ENCODE measurements at regions not wholly inside any gene's neighbourhood (a gene's known extent, or its start where the extent isn't known, plus 50 kb on each side); places are given as distances from the start of the nearest gene placed in this dataset.

- TF ChIP-seq, protein P1, sequence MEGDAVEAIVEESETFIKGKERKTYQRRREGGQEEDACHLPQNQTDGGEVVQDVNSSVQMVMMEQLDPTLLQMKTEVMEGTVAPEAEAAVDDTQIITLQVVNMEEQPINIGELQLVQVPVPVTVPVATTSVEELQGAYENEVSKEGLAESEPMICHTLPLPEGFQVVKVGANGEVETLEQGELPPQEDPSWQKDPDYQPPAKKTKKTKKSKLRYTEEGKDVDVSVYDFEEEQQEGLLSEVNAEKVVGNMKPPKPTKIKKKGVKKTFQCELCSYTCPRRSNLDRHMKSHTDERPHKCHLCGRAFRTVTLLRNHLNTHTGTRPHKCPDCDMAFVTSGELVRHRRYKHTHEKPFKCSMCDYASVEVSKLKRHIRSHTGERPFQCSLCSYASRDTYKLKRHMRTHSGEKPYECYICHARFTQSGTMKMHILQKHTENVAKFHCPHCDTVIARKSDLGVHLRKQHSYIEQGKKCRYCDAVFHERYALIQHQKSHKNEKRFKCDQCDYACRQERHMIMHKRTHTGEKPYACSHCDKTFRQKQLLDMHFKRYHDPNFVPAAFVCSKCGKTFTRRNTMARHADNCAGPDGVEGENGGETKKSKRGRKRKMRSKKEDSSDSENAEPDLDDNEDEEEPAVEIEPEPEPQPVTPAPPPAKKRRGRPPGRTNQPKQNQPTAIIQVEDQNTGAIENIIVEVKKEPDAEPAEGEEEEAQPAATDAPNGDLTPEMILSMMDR (IDR thresholded peaks at IDR 0.05): no peak
- no peak for TF ChIP-seq POLR2AphosphoS5 (IDR thresholded peaks at IDR 0.05)
Measured at GRCh38 chr5:7225826-7226225, 170.1 kb upstream of the ADCY2 start.

All from upper lobe of left lung (tissue), 4 donors.